ENCODE measurements at regions not wholly inside any gene's neighbourhood (a gene's known extent, or its start where the extent isn't known, plus 50 kb on each side); places are given as distances from the start of the nearest gene placed in this dataset.

- TF ChIP-seq ZNF585B (tag by site-specific recombination; IDR thresholded peaks at IDR 0.05) (no peak), ZNF76 (tag by site-specific recombination; IDR thresholded peaks at IDR 0.05; ENCODE audit: borderline replicate concordance, low read depth) (no peak)
- TF ChIP-seq, protein P1, sequence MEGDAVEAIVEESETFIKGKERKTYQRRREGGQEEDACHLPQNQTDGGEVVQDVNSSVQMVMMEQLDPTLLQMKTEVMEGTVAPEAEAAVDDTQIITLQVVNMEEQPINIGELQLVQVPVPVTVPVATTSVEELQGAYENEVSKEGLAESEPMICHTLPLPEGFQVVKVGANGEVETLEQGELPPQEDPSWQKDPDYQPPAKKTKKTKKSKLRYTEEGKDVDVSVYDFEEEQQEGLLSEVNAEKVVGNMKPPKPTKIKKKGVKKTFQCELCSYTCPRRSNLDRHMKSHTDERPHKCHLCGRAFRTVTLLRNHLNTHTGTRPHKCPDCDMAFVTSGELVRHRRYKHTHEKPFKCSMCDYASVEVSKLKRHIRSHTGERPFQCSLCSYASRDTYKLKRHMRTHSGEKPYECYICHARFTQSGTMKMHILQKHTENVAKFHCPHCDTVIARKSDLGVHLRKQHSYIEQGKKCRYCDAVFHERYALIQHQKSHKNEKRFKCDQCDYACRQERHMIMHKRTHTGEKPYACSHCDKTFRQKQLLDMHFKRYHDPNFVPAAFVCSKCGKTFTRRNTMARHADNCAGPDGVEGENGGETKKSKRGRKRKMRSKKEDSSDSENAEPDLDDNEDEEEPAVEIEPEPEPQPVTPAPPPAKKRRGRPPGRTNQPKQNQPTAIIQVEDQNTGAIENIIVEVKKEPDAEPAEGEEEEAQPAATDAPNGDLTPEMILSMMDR (tag by site-specific recombination; IDR thresholded peaks at IDR 0.05) = no peak
Observed at GRCh38 chr5:170164921-170165320, 59.2 kb downstream of the FOXI1 start.
